Stimulated activated CD8-positive, alpha-beta memory T cell treated with anti-CD3 and anti-CD28 coated beads, Interleukin-2, amount 100 ng/mL, for 1 hour (primary cell): ENCODE measurements at regions not wholly inside any gene's neighbourhood (a gene's known extent, or its start where the extent isn't known, plus 50 kb on each side); places are given as distances from the start of the nearest gene placed in this dataset.
"Not testable (repeated sequence)": the region's sequence is repeated elsewhere in the genome, so short reads cannot be mapped to it uniquely, and the experiment has no call there.

Experiments used
- DNase-seq, 2 donors: peaks; one replicate each; pipeline ENCODE4 v3.0.0-alpha.2; 2020; ENCODE audit warnings: low read depth in 2 of 2

GRCh38 chr13:24618011-24618955 is 61.9 kb upstream of the ATP12A start:
- DNase-seq = peak; percentile 39 to 60

GRCh38 chr13:24619282-24619681 is 60.9 kb upstream of the ATP12A start:
- DNase-seq = no peak

- DNase-seq = not testable (repeated sequence)
These were observed 57.6 kb upstream of the ATP12A start for GRCh38 chr13:24622481-24623148.

GRCh38 chr13:24623149-24623665 is 57.0 kb upstream of the ATP12A start:
- DNase-seq = no peak

- no peak for DNase-seq
These were observed 55.8 kb upstream of the ATP12A start for GRCh38 chr13:24624363-24624762.

- DNase-seq = no peak
These were observed 55.4 kb upstream of the ATP12A start for GRCh38 chr13:24624801-24625231.

GRCh38 chr13:24625331-24625731 is 54.9 kb upstream of the ATP12A start:
- no peak for DNase-seq

GRCh38 chr13:24625870-24626849 is 54.0 kb upstream of the ATP12A start:
- no peak for DNase-seq

GRCh38 chr13:24627090-24627714 is 53.0 kb upstream of the ATP12A start:
- DNase-seq = no peak

- no peak for DNase-seq
These were observed 52.3 kb upstream of the ATP12A start for GRCh38 chr13:24627946-24628345.

GRCh38 chr13:24629320-24629719 is 50.9 kb upstream of the ATP12A start:
- DNase-seq = no peak

- no peak for DNase-seq
These were observed 50.1 kb upstream of the ATP12A start for GRCh38 chr13:24630121-24630520.
